IMR-90 (cell line): ENCODE measurements at regions not wholly inside any gene's neighbourhood (a gene's known extent, or its start where the extent isn't known, plus 50 kb on each side); places are given as distances from the start of the nearest gene placed in this dataset.
A peak's percentile ranks its signal among the peaks of the same experiment; 100 is the strongest.

ENCODE experiments used
- ATAC-seq: fragments of 200-7000 bp; cut with Tn5 transposase; 2 replicates; pipeline ENCODE4 v1.9.1; 2020; ENCODE audit warnings: low read depth, mild to moderate bottlenecking, moderate library complexity
- BruUV-seq: library from RNA; stranded (reverse); fragments of 400-500 nt; replicated peaks from 2 replicates; lab custom pipeline; 2021; lab: Mats Ljungman, UMichigan
- CTCF ChIA-PET: fragments of 300-600 bp; formaldehyde crosslinking; extraction: SDS; loops from one replicate; lab custom pipeline; 2021; ENCODE audit warnings: antibody characterized with exemption; lab: Yijun Ruan, JAX
- POLR2A ChIA-PET: fragments of 300-600 bp; sonication (Branson Sonifier 250); formaldehyde crosslinking; loops from one replicate; lab custom pipeline; 2022; ENCODE audit warnings: antibody characterized with exemption; ENCODE audit not compliant: unreplicated experiment; lab: Charles Lee
- DNase-seq: peaks from one replicate; pipeline ENCODE4 v3.0.0; 2013
- H2AFZ ChIP-seq: replicated peaks from 2 replicates; pipeline ENCODE3; 2013; ENCODE audit warnings: low read length, mild to moderate bottlenecking; ENCODE audit not compliant: poor library complexity
- H2AK5ac ChIP-seq: 2 replicates; pipeline ENCODE4 v1.6.1; 2013; ENCODE audit warnings: low read depth, low read length, inconsistent platforms
- H2AK9ac ChIP-seq: replicated peaks from 2 replicates; pipeline ENCODE3; 2013; ENCODE audit warnings: mild to moderate bottlenecking, low read depth, low read length, moderate library complexity; ENCODE audit not compliant: poor library complexity
- H2BK120ac ChIP-seq: 2 replicates; pipeline ENCODE4 v1.6.1; 2013; ENCODE audit warnings: low read depth, low read length, inconsistent platforms
- H2BK15ac ChIP-seq: 3 replicates; pipeline ENCODE4 v1.6.1; 2013; ENCODE audit warnings: low read depth, low read length, inconsistent platforms
- H2BK20ac ChIP-seq: 2 replicates; pipeline ENCODE4 v1.6.1; 2013; ENCODE audit warnings: low read depth, mild to moderate bottlenecking, inconsistent platforms, low read length, moderate library complexity
- H2BK5ac ChIP-seq: 2 replicates; pipeline ENCODE4 v1.6.1; 2013; ENCODE audit warnings: mild to moderate bottlenecking, low read depth, low read length, inconsistent platforms; ENCODE audit not compliant: poor library complexity, severe bottlenecking
- H3K14ac ChIP-seq: replicated peaks from 2 replicates; pipeline ENCODE4 v1.6.1; 2013; ENCODE audit warnings: low read depth, low read length, inconsistent platforms
- H3K18ac ChIP-seq: 2 replicates; pipeline ENCODE4 v1.6.1; 2013; ENCODE audit warnings: low read depth, low read length, control low read depth
- H3K23ac ChIP-seq: 2 replicates; pipeline ENCODE4 v1.6.1; 2013; ENCODE audit warnings: low read depth, low read length, inconsistent platforms
- H3K27ac ChIP-seq: 2 replicates; pipeline ENCODE4 v1.5.1; 2013; ENCODE audit warnings: mild to moderate bottlenecking, control low read depth, low read length; ENCODE audit not compliant: insufficient read depth
- H3K27me3 ChIP-seq: 2 replicates; pipeline ENCODE4 v1.6.1; 2013; ENCODE audit warnings: low read length; ENCODE audit not compliant: control insufficient read depth, insufficient read depth
- H3K36me3 ChIP-seq: 2 replicates; pipeline ENCODE4 v1.6.1; 2013; ENCODE audit warnings: low read length, mixed read lengths; ENCODE audit not compliant: control insufficient read depth, insufficient read depth
- H3K4ac ChIP-seq: 2 replicates; pipeline ENCODE4 v1.6.1; 2013; ENCODE audit warnings: low read depth, low read length, inconsistent platforms
- H3K4me1 ChIP-seq: 2 replicates; pipeline ENCODE4 v1.6.1; 2013; ENCODE audit warnings: low read length, mixed read lengths; ENCODE audit not compliant: control insufficient read depth, insufficient read depth
- H3K4me2 ChIP-seq: 2 replicates; pipeline ENCODE4 v1.6.1; 2013; ENCODE audit warnings: low read depth, mild to moderate bottlenecking, control low read depth, low read length, moderate library complexity
- H3K4me3 ChIP-seq: 2 replicates; pipeline ENCODE4 v1.5.1; 2013; ENCODE audit warnings: low read depth, mild to moderate bottlenecking, control low read depth, low read length, moderate library complexity; ENCODE audit not compliant: insufficient read depth
- H3K56ac ChIP-seq: 2 replicates; pipeline ENCODE4 v1.6.1; 2013; ENCODE audit warnings: low read length, inconsistent platforms; ENCODE audit not compliant: insufficient read depth; ENCODE audit errors: extremely low read depth
- H3K79me1 ChIP-seq, 2 experiments: 2 replicates each; pipeline ENCODE4 v1.6.1; 2013; ENCODE audit warnings: low read length in 2 of 2, inconsistent platforms in 1 of 2, low read depth in 1 of 2
- H3K9ac ChIP-seq: 2 replicates; pipeline ENCODE4 v1.6.1; 2013; ENCODE audit warnings: low read depth, low read length, control low read depth
- H3K9me1 ChIP-seq: 2 replicates; pipeline ENCODE4 v1.6.1; 2013; ENCODE audit warnings: low read length, inconsistent platforms; ENCODE audit not compliant: insufficient read depth
- H3K9me3 ChIP-seq: 2 replicates; pipeline ENCODE4 v1.6.1; 2013; ENCODE audit warnings: low read length; ENCODE audit not compliant: control insufficient read depth, insufficient read depth
- H4K20me1 ChIP-seq: 2 replicates; pipeline ENCODE4 v1.6.1; 2013; ENCODE audit warnings: low read length, inconsistent platforms; ENCODE audit not compliant: insufficient read depth
- H4K5ac ChIP-seq: 2 replicates; pipeline ENCODE4 v1.6.1; 2013; ENCODE audit warnings: mild to moderate bottlenecking, low read depth, low read length, control low read depth
- H4K8ac ChIP-seq, 2 experiments: 2 replicates each; pipeline ENCODE4 v1.6.1; 2013; ENCODE audit warnings: low read depth in 2 of 2, low read length in 2 of 2, control low read depth in 1 of 2, inconsistent platforms in 1 of 2
- H4K91ac ChIP-seq: 2 replicates; pipeline ENCODE4 v1.6.1; 2013; ENCODE audit warnings: low read depth, low read length, inconsistent platforms; ENCODE audit not compliant: insufficient read depth
- BHLHE40 ChIP-seq: fragments of 150-350 bp; IDR thresholded peaks from 2 replicates; pipeline ENCODE4 v1.6.1; 2016; ENCODE audit warnings: mild to moderate bottlenecking, low read depth, low read length
- CHD1 ChIP-seq: IDR thresholded peaks from 2 replicates; pipeline ENCODE4 v1.6.1; 2012; ENCODE audit warnings: low read depth, low read length, improper control_type of control experiment
- FOS ChIP-seq: fragments of 150-350 bp; IDR thresholded peaks from 2 replicates; pipeline ENCODE4 v1.6.1; 2016; ENCODE audit warnings: low read depth, low read length
- RCOR1 ChIP-seq: IDR thresholded peaks from 2 replicates; pipeline ENCODE4 v1.6.1; 2012; ENCODE audit warnings: mild to moderate bottlenecking, low read length, improper control_type of control experiment; ENCODE audit not compliant: insufficient replicate concordance
- WGBS, 2 experiments: methylation state at CpG; one replicate each; pipeline versions ENCODE4 v1.1.5 to v1.1.7; 2013; ENCODE audit warnings: missing lambda C conversion rate in 2 of 2; ENCODE audit not compliant: insufficient read length in 1 of 2; ENCODE audit errors: extremely low coverage in 2 of 2; 5-methylcytosine and 5-hydroxymethylcytosine counted together
- dilution Hi-C: fragments of 300-500 bp; cut with HindIII; formaldehyde crosslinking; loops from one replicate; pipeline ENCODE4 v1.14.3; 2018; ENCODE audit warnings: low sequenced_read_pairs; ENCODE audit not compliant: unreplicated experiment
- in situ Hi-C: fragments of 300-500 bp; cut with MboI; formaldehyde crosslinking; loops from 3 replicates; pipeline ENCODE4 v1.14.3; 2019; ENCODE audit warnings: low sequenced_read_pairs, inconsistent platforms, mixed read lengths
- intact Hi-C: fragments of 100-400 bp; cut with micrococcal nuclease; formaldehyde crosslinking; loops from 2 replicates; pipeline ENCODE4 v1.10.0; 2022

DNA sequence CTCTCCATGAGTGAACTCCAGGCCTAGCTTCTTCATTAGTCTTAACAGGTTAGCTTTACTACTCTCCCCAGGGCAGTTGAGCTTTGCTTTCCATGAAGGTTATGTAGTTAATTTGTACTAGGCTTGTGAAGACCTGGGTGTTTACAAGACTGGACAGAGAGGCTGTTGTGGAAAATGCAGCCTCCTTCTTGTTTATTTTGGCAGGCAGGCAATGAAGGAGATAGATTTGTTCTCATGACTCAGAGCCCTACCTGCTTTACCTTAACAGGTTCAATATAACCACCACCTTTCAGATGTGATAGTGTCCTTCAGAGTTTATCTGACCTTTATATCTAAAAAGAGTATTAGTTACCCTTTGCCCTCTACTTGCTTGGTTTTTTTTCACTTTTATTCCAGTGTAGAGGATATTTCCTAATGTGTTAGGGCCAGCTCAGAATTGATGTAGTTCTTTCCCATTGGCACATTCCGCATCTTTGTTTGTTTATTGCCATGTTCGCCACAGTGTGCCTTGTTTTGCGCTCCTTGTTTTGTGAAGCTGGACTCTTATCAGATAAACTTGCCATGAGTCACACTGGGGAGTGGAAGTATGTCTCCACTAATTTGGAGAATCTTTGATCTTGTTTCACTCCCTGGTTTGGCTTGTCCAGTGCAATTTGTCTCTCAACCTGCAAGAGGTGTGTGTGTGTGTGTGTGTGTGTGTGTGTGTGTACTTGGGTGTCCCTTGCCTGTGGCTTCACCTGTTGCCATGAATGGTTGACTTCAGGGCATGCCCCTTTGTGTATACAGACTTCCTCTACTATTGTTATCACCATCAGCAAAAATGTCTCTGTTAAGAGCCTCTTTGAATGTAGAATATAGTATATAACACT is 87.4 kb upstream of the MACF1 start:
- H3K4me2 ChIP-seq: no peak overlapping the region; the same call in 1 of the 2 replicates
- peaks cover 84% of the 10 kb centered on the region for H4K20me1 ChIP-seq

More for the DNA sequence above, 87.4 kb upstream of the MACF1 start:
- H3K27ac ChIP-seq: no peak overlapping the region
- no peak overlapping the region for H4K91ac ChIP-seq
- no peak overlapping the region for H4K5ac ChIP-seq
- no peak overlapping the region for H2AK5ac ChIP-seq
- H3K9ac ChIP-seq: no peak overlapping the region
- TF ChIP-seq CHD1 (no peak), FOS (0 out of 2 replicates have a peak, but pooled peaks have one; percentile 23), BHLHE40 (0 out of 2 replicates have a peak, but pooled peaks have one; percentile 31), RCOR1 (no peak)
- no peak overlapping the region for H2BK15ac ChIP-seq
- whole genome bisulfite sequencing, 2 experiments: no CpG with 5 or more reads among the region's 3 CpGs
- no peak overlapping the region for H3K4ac ChIP-seq
- DNase-seq (no peak), ATAC-seq (peak; percentile 10; the same call in 1 of the 2 replicates)
- ChIA-PET POLR2A (no interaction called here), CTCF (interaction anchor here (1.2 kb wide), 1 partner anchor 25 kb away, joined by 3 read pairs; no protein-coding TSS in a partner anchor)
- H3K23ac ChIP-seq: peak overlapping the region; percentile 8; the same call in 1 of the 2 replicates
- H3K4me3 ChIP-seq: no peak overlapping the region
- no peak overlapping the region for H2BK120ac ChIP-seq
- H2BK5ac ChIP-seq: no peak overlapping the region
- peaks cover 25% of the 10 kb centered on the region for H3K4me1 ChIP-seq
- peaks cover 12 to 81% of the 10 kb centered on the region in 2 experiments for H3K79me1 ChIP-seq
- H2AK9ac ChIP-seq: no peak overlapping the region
- dilution Hi-C loops (no loop called here), in situ Hi-C loops (no loop called here), intact Hi-C loops (no loop called here)
- H3K27me3 ChIP-seq: no peaks in the 10 kb centered on the region
- no peak overlapping the region for H3K56ac ChIP-seq
- no peaks in the 10 kb centered on the region for H3K9me3 ChIP-seq
- no peaks in the 10 kb centered on the region for H3K36me3 ChIP-seq
- H2BK20ac ChIP-seq: no peak overlapping the region
- H3K18ac ChIP-seq: no peak overlapping the region
- H2AFZ ChIP-seq: no peak overlapping the region
- peaks cover 34% of the 10 kb centered on the region for H3K9me1 ChIP-seq
- H3K14ac ChIP-seq: no peak overlapping the region; the same call in 1 of the 2 replicates
- no TSS peak for BruUV-seq
- H4K8ac ChIP-seq: no peak overlapping the region
